ENCODE measurements at regions not wholly inside any gene's neighbourhood (a gene's known extent, or its start where the extent isn't known, plus 50 kb on each side); places are given as distances from the start of the nearest gene placed in this dataset.

DNA sequence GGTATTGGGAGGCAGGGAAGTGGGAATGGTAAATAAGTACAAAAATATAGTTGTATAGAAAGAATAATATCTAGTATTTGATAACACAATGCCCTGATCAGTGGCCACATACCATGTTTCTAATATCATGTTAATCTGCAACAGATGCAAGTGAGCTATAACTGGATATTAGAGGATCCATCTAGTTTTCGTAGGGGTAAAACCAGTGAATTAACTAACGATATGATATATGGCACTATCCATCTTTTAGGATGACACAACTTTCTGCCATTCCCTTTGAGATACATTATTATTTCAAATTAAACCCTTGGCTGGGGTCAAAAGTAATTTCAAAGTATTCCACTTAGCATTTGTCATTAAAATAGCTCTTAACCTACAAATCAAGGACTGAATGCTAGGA lies 1686.2 kb downstream of the SLITRK1 start:
- TF ChIP-seq EZH2phosphoT487 (IDR thresholded peaks at IDR 0.05; ENCODE audit: borderline replicate concordance, low read length) (no peak), EZH2 (IDR thresholded peaks at IDR 0.05; ENCODE audit: low read length, unreplicated experiment) (no peak)
- TF ChIP-seq, protein P1, sequence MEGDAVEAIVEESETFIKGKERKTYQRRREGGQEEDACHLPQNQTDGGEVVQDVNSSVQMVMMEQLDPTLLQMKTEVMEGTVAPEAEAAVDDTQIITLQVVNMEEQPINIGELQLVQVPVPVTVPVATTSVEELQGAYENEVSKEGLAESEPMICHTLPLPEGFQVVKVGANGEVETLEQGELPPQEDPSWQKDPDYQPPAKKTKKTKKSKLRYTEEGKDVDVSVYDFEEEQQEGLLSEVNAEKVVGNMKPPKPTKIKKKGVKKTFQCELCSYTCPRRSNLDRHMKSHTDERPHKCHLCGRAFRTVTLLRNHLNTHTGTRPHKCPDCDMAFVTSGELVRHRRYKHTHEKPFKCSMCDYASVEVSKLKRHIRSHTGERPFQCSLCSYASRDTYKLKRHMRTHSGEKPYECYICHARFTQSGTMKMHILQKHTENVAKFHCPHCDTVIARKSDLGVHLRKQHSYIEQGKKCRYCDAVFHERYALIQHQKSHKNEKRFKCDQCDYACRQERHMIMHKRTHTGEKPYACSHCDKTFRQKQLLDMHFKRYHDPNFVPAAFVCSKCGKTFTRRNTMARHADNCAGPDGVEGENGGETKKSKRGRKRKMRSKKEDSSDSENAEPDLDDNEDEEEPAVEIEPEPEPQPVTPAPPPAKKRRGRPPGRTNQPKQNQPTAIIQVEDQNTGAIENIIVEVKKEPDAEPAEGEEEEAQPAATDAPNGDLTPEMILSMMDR (conservative IDR thresholded peaks at IDR 0.05; ENCODE audit: low read depth, low read length) = no peak
- no peak overlapping the region for H2AFZ ChIP-seq (ENCODE audit: low read length)
- DNase-seq (no peak), ATAC-seq (no peak)
- H3K27ac ChIP-seq (ENCODE audit: low read length) = no peak overlapping the region
- H3K79me2 ChIP-seq (ENCODE audit: low read length) = no peaks in the 10 kb centered on the region
- intact Hi-C loops (cut with micrococcal nuclease) = no loop called here
- H3K9ac ChIP-seq (ENCODE audit: low read length) = no peak overlapping the region
- no peaks in the 10 kb centered on the region for H3K36me3 ChIP-seq (ENCODE audit: low read depth, low read length)
- BruUV-seq (replicated peaks) = no TSS peak
- ChIA-PET CTCF (no interaction called here), POLR2A (ENCODE audit: unreplicated experiment) (no interaction called here)
- H3K27me3 ChIP-seq (ENCODE audit: low read length) = no peaks in the 10 kb centered on the region
- H4K20me1 ChIP-seq (ENCODE audit: low read length) = no peaks in the 10 kb centered on the region
- no peaks in the 10 kb centered on the region for H3K4me1 ChIP-seq (ENCODE audit: insufficient read depth, low read length)
- no peak overlapping the region for H3K4me3 ChIP-seq (ENCODE audit: low read length)
- H3K4me2 ChIP-seq (ENCODE audit: low read length) = no peak overlapping the region
- H3K9me3 ChIP-seq (ENCODE audit: low read length) = no peaks in the 10 kb centered on the region
- no peaks in the 10 kb centered on the region for H3K9me2 ChIP-seq (replicated peaks; ENCODE audit: low read length)
- H3F3A ChIP-seq (ENCODE audit: low read length, unreplicated experiment) = no peaks in the 10 kb centered on the region

- Histone ChIP-seq H3F3A (ENCODE audit: low read length, unreplicated experiment) (no peaks in the 10 kb centered on the region), H3K36me3 (ENCODE audit: low read depth, low read length) (no peaks in the 10 kb centered on the region), H3K9me2 (replicated peaks; ENCODE audit: low read length) (no peaks in the 10 kb centered on the region), H3K9me3 (ENCODE audit: low read length) (no peaks in the 10 kb centered on the region), H3K4me2 (ENCODE audit: low read length) (no peak overlapping the region), H4K20me1 (ENCODE audit: low read length) (no peaks in the 10 kb centered on the region), H3K4me1 (ENCODE audit: insufficient read depth, low read length) (no peaks in the 10 kb centered on the region), H3K4me3 (ENCODE audit: low read length) (no peak overlapping the region), H2AFZ (ENCODE audit: low read length) (no peak overlapping the region), H3K27ac (ENCODE audit: low read length) (no peak overlapping the region), H3K27me3 (ENCODE audit: low read length) (no peaks in the 10 kb centered on the region), H3K9ac (ENCODE audit: low read length) (no peak overlapping the region), H3K79me2 (ENCODE audit: low read length) (no peaks in the 10 kb centered on the region)
- ATAC-seq (no peak), DNase-seq (no peak)
- BruUV-seq (replicated peaks) = no TSS peak
- intact Hi-C loops (cut with micrococcal nuclease) = no loop called here
- ChIA-PET POLR2A (ENCODE audit: unreplicated experiment) (no interaction called here), CTCF (no interaction called here)
- TF ChIP-seq EZH2phosphoT487 (IDR thresholded peaks at IDR 0.05; ENCODE audit: borderline replicate concordance, low read length) = no peak
- no peak for TF ChIP-seq EZH2 (IDR thresholded peaks at IDR 0.05; ENCODE audit: low read length, unreplicated experiment)
- TF ChIP-seq, protein P1 (conservative IDR thresholded peaks at IDR 0.05; ENCODE audit: low read depth, low read length) = no peak
These were observed 1695.0 kb downstream of the SLITRK1 start for GRCh38 chr13:82187227-82187626.

DNA sequence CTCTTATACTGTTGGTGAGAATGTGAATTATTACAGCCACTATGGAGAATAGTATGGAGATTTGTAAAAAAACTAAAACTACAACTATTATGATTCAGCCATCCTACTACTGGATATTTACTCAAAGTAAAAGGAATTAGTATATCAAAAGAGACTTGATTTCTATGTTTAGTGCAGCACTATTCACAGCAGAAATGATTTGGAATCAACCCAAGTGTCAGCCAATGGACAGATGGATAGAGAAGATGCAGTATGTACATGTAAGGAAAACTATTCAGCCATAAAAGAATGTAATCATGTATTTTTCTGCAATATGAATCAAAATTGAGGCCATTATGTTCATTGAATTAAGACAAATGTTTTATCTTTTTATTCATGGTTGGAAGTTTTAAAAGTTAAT lies 1705.5 kb downstream of the SLITRK1 start:
- H3K4me1 ChIP-seq (ENCODE audit: insufficient read depth, low read length) = no peaks in the 10 kb centered on the region

More for the DNA sequence above, 1705.5 kb downstream of the SLITRK1 start:
- H3K9me3 ChIP-seq (ENCODE audit: low read length) = no peaks in the 10 kb centered on the region
- ChIA-PET CTCF (no interaction called here), POLR2A (ENCODE audit: unreplicated experiment) (no interaction called here)
- H2AFZ ChIP-seq (ENCODE audit: low read length) = no peak overlapping the region
- H3K9ac ChIP-seq (ENCODE audit: low read length) = no peak overlapping the region
- DNase-seq (no peak), ATAC-seq (no peak)
- H3F3A ChIP-seq (ENCODE audit: low read length, unreplicated experiment) = no peaks in the 10 kb centered on the region
- no peaks in the 10 kb centered on the region for H3K79me2 ChIP-seq (ENCODE audit: low read length)
- H4K20me1 ChIP-seq (ENCODE audit: low read length) = no peaks in the 10 kb centered on the region
- no peak overlapping the region for H3K4me2 ChIP-seq (ENCODE audit: low read length)
- BruUV-seq (replicated peaks) = no TSS peak
- no peaks in the 10 kb centered on the region for H3K27me3 ChIP-seq (ENCODE audit: low read length)
- H3K4me3 ChIP-seq (ENCODE audit: low read length) = no peak overlapping the region
- intact Hi-C loops (cut with micrococcal nuclease) = no loop called here
- TF ChIP-seq EZH2 (IDR thresholded peaks at IDR 0.05; ENCODE audit: low read length, unreplicated experiment) (no peak), EZH2phosphoT487 (IDR thresholded peaks at IDR 0.05; ENCODE audit: borderline replicate concordance, low read length) (no peak)
- TF ChIP-seq, protein P1 (conservative IDR thresholded peaks at IDR 0.05; ENCODE audit: low read depth, low read length) = no peak
- no peaks in the 10 kb centered on the region for H3K9me2 ChIP-seq (replicated peaks; ENCODE audit: low read length)
- no peaks in the 10 kb centered on the region for H3K36me3 ChIP-seq (ENCODE audit: low read depth, low read length)
- no peak overlapping the region for H3K27ac ChIP-seq (ENCODE audit: low read length)
